ENCODE measurements at regions not wholly inside any gene's neighbourhood (a gene's known extent, or its start where the extent isn't known, plus 50 kb on each side); places are given as distances from the start of the nearest gene placed in this dataset.
"Not testable (repeated sequence)": the region's sequence is repeated elsewhere in the genome, so short reads cannot be mapped to it uniquely, and the experiment has no call there.

- TF ChIP-seq CTCF (conservative IDR thresholded peaks at IDR 0.05; ENCODE audit: low read depth, low read length); EZH2 (IDR thresholded peaks at IDR 0.05; ENCODE audit: borderline replicate concordance, low read depth, low read length, poor library complexity, severe bottlenecking): not testable (repeated sequence)
These were observed 77.2 kb downstream of the CDO1 start for GRCh38 chr5:115739245-115739644.

All from A673 (cell line).